HG02943 (cell line): ENCODE measurements at regions not wholly inside any gene's neighbourhood (a gene's known extent, or its start where the extent isn't known, plus 50 kb on each side); places are given as distances from the start of the nearest gene placed in this dataset.
"Not testable (repeated sequence)": the region's sequence is repeated elsewhere in the genome, so short reads cannot be mapped to it uniquely, and the experiment has no call there.

Experiments used
- ATAC-seq: cut with Tn5 transposase; IDR thresholded peaks from one replicate; pipeline ENCODE4 v1.9.1; 2021; ENCODE audit warnings: mild to moderate bottlenecking, low read depth, moderate library complexity; ENCODE audit not compliant: unreplicated experiment

DNA sequence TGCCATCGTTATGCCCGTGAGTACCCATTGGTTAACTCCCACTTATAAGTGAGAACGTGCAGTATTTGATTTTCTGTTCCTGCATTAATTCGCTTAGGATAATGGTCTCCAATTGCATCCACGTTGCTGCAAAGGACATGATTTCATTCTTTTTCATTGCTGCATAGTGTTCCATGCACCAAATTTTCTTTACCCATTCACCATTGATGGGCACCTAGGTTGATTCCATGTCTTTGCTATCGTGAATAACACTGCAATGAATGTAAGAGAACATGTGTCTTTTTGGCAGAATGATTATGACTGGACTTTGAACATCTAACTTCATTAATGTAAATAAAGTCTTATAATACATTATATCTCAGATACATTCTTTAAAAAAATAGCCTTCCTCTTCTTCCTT is 169.6 kb upstream of the CDIN1 start:
- no peak for ATAC-seq

DNA sequence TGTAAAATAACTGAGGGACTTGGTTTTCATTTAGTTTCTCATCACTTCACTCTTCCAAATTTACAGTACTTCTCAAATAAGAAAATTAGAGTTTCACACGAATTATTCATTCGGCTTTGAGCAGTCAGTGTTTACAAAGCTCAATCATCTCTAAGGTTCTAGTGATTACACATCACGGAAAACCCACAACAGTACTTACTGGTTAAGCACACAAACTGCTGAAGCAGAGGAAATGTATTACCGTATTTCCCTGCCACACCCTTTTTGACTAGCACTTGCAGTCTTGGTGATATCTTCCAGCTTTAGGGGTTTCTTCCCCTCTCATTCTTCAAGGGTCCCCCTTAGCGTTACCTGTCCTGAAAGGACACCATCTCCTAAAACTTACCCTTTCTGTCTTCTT is 164.8 kb upstream of the CDIN1 start:
- no peak for ATAC-seq

DNA sequence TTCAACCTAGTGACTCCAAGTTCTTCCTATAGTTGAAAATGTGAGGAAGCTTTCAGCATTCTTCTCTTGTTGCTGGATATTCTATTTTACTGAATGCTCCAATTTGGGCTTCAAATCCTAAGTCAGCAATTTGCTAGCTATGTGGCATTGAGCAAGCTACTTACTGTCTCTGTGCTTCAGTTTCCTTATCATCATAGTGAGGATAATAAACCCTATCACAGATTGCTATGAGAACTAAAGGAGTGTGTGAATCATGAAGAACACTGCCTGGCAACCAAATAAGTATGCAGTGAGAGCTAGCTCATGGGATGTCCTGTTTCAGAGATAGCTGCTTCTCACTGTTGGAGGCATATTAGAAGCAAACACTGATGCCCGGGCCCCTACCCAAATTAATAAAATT is 163.8 kb upstream of the CDIN1 start:
- ATAC-seq, result no peak

DNA sequence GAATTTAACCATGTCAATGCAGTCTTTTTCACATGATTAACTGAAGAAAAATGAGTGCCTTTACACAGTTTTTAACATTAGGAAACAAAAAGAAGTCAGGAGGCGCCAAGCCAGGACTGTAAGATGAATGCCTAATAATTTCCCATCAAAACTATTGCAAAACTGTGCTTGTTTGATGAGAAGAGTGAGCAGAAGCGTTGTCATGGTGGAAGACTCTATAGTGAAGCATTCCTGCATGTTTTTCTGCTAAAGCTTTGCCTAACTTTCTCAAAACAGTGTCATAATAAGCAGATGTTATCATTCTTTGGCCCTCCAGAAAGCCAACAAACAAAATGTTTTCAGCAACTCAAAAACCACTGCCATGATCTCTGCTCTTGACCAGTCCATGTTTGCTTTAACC is 156.8 kb upstream of the CDIN1 start:
- no peak for ATAC-seq

DNA sequence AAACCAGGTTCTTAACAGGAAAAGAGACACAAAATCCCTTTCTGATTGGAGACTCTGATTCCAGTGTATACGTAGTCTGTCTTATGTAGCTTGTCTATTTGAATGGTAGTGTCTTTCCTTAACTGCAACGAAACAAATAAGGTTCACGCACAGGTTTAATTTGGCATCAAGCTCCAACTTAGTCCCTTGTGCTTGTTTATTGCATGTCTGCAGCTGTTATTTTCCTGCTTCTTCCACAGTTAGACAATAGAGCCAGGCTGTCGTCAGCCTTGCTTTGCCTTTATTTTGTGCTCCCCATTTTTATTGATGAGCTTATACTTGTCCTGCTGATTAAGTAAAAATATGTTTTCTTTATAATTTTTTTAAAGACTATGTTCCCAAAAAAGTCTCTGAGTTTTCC is 152.7 kb upstream of the CDIN1 start:
- ATAC-seq, result no peak

DNA sequence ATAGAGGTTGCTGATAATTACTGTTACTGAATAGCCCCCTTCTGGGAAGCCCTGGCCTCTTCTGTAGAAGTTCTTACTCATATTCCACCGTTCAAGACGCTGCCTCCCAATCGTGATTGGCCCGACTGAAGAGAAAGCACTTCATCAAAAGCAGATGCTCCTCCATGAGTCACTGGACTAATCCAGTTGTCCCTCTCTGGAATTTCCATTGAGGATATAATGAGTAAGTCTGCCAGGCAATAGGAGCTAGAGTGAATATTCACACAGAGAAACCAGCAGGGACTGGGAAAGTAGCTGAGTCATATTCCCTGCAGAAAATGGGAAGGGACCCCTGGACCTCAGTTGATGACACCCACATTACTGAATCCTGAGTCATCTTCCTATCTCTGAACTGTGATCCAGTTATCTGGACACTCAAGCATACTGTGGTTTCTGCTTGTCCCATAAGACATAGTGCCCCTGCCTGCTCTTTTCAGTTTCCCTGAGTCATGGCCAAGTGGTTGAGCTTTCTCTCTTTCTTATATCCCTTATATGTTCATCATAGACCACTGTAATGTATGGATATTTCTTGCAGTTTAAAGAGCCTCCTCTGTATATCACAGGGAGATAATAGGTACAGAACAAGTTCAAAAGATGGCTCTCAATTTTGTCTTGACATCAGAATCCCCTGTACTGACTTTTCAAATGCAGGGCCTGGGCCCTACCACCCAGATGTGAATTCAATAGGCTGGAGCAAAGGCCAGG is 151.2 kb upstream of the CDIN1 start:
- ATAC-seq, result no peak

DNA sequence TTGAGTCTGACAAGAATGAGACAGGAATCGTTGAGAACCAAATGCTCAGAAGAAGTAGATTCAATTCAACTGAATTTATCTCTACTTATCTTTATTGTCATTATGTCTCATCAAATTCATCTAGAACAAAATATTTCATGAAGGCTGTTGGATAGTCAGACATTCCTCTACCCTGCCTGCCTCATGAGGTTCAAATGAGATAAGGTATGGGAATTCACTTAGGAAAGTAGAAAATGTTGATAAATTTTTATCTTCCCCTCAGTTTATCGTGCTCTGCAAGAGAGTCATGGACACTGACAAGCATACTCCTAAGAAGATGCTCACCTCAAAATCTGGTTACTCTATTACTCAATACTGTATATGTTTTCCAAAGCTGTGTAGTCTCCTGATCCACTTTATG is 149.7 kb upstream of the CDIN1 start:
- no peak for ATAC-seq

DNA sequence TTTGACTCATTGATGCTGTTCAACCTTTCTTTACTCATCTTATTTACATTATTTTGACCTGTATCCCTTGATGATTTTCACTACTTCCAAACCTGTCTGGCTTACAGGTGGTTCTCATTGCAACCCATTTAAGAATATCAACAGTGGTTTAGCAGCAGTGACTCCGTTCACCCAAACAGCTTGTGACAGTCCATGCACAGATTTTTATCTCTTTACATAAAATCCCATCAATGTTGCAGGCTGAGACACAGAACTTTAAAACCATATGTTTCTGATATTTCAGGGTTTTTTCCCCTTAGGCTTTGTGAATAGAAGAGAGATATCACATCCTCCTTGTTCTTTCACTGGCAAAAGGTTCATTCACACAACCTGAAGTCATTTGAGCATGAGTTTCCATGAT is 149.1 kb upstream of the CDIN1 start:
- ATAC-seq, result no peak

DNA sequence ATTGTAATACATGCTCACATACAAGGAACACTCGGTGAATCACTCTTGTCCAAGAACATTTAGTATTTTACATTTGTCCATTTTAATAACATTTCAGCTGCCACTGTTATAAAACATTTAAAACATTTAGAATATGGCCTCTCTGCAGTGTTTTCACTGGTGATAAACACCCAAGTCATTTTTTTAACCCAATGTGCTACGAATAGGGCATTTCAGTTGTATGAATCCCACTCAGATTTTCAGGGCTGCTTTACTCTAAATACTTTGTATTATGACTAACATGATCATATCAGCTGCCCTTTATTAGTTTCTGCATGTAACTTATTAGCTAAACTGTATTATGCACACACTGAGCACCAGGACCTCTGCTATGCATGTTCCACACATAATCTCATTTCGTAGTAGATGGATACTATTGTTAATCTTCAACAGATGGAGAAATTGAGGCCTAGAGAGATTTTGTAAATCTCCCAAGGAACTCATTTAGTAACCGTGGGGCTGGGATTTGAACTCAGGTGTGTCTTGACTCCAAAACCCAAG is 148.6 kb upstream of the CDIN1 start:
- no peak for ATAC-seq

DNA sequence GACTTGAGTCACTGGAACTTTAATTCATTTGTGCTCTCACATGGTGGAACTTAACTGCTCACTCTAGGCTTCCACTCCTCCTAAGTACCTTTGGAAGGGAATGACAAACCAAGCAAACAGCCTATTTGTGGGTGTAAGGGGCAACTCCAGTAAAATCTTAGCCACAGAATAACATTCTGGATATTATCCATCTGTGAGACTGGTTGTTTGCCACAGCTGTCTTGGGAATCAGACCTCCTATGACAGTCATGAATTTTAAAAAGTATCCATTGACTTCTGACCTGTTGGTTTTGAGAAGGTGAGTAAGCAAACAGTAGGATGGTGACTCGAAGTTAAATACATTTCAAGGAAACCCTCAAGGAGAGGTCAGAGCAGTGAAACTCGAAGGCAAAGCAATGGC is 147.3 kb upstream of the CDIN1 start:
- ATAC-seq, result no peak

DNA sequence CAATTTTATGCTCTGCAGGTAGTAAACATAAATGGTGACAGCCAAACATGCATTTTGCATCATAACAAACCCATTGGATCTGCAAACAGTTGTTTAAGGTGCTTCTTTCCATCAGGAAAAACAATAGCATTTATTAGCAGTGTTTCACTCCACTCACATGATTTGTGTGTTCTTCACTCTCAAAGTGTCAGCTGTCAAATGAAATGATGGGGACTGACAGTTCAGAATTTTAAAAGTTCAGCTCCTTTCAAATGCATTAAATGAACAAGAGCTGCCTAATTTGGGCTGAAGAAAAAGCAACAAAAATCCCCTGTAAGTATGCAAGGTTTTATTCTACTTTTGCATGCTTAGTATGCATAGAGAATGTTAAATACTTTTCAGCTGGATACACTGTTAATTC is 145.2 kb upstream of the CDIN1 start:
- ATAC-seq, result no peak

DNA sequence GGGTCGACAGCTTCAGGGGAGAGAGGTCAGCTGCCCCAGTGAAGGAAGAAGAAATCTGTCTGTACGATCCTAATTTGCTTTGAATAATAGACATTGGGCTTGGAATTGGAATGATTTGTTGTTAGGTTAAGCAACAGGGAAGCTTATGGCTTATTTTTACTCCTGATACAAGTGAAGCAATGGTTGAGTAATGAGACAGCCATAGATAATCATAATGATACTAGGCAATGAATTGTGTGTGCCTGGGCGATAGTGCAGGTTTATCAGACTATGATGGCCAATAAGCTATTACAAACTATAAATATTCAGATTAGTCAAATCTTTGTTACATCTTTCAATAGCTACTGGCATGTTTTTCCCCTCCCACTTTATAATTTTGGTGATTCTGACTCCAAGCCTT is 140.9 kb upstream of the CDIN1 start:
- no peak for ATAC-seq

DNA sequence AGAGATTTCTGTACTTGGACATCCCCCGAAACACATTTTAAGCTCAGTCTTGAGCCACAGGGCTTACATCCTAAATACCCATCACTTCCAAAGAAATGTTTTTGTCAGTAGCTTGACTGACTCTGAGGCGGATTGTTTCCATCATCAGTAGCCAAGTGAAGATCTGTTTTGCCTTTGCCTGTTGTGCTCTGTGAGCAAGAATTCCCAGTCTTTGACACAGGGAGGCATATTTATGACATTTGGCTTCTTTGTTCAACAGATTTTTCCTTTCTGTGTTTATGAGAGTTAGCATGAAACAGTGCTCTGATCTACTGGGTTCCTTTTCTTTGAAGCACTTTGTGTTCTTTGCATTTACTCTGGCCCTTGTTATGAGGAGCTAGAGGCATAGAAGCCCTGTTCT is 132.1 kb upstream of the CDIN1 start:
- no peak for ATAC-seq

DNA sequence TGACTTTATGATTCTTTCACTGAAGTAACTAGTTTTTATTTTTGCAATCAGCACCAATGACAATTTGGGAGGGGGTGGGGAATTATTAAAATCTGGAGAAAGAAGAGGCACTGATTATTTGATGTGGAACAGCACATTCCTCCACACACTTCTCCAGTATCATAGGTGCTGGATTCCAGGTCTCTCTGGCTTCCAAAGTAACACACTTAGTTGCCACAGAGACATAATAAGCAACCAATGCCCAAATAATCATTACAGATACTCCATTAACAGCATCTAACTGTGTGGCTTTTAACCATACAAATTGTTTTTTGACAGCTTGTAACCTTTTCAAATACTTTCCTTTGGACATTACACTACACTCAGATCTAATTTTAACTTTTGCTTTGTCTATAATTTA is 131.0 kb upstream of the CDIN1 start:
- ATAC-seq, result no peak

DNA sequence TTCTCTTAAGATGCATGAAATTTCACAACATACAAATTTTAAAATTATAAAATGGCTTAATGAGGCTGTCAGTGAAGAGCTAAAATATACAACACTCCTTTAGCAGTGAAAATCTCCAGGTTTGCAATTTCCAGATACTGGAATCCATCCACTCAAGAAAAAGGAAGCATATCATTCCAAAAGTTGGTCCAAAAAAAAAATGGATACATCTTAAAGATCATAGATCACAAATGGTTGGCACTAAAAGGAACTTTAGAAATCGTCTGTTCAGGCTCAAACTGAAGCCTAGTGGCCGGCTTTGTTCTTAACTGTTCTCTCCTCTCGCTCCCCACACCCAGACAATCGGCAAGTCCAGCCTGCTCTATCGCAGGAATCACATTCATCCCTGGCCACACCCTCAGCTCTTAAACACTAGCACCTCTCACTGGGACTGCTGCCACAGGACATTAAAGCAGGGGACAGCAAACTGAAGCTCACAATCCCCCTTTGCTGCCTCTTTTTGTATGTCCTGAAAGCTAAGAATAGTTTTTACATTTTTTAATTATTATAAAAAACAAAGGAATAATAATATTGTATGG is 130.3 kb upstream of the CDIN1 start:
- no peak for ATAC-seq

DNA sequence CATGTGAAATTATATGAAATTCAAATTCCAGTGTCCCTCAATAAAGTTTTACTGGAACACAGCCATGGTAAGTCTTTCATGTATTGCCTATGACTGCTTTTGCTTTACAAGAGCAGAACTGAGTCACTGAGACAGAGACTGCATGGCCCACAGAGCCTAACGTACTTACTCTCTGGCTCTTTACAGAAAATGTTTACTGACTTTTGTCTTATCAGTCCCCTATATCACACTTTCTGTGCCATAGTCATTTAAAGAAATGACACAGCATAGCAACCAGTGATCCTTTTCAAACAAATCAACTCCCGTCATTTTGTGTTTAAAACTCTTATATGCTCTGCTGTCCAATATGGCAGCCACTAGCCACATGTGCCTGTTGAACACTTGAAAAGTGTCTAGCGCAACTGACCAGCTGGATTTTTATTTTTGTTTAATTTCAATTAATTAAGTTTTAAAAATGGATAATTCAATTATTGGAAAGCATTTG is 129.7 kb upstream of the CDIN1 start:
- no peak for ATAC-seq

DNA sequence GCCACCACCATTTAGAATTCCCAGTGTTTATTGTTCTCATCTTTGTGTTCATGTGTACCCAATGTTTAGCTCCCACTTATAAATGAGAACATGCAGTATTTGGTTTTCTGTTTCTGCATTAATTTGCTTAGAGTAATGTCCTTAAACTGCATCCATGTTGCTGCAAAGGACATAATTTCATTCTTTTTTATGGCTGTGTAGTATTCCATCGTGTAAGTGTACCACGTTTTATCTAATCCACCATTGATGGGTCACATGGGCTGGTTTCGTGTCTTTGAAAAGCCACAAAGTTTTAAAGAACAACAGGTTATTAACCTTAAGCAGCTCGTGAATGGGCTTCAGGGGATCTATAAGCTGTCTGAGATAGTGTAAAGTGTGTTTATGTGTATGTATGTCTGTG is 125.2 kb upstream of the CDIN1 start:
- ATAC-seq, result not testable (repeated sequence)

DNA sequence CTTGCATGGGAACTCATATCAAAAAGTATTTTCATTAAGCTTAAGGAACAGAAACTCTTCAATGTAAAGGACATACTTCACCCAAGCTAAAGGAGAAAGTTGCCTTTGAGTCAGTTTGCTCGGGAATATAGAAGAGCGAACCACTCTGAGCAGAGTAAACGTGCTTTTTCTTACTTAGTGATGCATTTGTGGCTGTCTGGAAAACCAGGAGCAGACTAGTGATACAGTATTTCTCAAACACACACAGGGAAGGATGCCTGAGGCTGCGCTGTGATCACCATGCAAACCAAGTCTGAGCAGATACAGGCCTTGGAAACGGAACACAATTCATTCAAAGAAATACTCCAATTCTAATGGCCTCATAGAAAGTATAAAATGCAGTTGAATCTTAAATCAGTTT is 121.0 kb upstream of the CDIN1 start:
- ATAC-seq, result no peak

DNA sequence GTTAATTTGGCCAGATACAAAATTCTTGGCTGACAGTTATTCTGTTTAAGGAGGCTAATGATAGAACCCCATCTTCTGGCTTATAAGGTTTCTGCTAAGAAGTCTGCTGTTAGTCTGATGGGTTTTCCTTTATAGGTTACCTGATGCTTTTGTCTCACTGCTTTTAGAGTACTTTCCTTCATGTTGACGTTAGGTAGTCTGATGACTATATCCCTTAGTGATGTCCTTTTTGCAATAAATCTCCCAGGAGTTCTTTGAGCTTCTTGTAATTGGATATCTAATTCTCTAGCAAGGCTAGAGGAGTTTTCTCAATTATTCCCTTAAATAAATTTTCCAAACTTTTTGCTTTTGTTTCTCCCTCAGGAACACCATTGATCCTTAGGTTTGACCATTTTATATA is 114.1 kb upstream of the CDIN1 start:
- no peak for ATAC-seq

DNA sequence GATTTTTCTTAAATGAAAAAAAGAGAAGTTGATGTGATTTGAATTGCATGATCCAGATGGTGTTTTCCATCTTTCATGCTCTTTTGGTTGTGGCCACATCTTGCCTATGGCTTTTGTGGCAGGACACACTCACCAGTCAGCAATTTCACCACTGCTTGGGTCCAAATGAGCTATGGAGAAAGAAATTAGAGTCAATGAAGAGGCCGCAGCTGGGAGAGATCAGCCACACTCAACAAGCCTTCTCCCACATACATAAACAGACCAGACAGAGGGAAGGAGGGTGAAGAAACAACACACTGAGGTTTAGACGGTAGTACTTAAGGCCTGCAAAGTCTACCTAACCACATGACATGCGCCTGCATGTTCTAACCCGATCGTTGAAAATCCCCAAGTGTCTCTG is 110.7 kb upstream of the CDIN1 start:
- no peak for ATAC-seq

DNA sequence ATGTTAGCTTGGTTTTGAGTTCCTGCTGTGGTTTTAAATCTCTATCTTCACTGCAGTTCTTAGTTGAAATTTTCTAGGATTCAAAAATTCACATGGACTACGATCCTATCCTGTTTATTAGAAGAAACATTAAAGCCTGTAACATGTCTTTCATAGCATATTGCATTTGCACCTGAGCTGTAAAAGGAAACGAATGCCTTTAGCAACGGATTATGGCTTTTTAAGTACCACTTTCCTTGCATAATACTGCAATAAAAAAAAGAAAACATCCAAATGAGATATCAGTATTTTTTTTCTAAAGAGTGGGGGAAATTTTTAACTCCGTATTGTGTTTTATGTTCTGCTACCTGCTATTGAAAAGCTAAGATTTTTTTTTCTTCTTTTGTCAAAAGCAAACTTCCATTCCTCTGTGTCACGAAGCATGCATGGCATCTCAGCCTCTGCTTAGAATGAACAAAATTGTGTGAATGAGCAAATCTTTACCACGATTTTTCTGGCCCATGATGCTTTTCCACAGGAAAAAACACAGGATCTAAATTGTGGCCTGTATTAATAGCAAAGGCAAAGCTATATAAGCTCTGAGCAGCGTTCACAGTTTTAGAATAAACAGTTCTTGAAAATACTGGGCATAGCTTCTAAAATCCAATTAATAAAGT is 110.0 kb upstream of the CDIN1 start:
- no peak for ATAC-seq

DNA sequence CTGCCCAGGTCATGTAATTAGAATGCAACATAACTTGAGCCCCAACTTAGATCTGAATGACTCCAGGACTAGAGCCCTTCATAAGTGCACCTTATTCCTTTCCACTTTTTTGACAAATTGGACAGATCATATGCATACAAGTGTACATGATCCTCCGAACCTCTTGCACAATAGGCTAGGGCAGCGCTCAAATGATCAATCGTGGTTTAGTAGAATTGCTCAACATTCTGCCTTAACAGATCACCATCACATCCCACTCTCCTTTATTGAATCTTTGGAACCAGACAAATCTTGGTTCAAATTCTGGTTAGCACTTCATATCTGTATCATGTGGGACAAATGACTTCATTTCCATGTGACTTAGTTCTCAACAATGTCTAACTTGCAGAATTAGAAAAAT is 106.8 kb upstream of the CDIN1 start:
- ATAC-seq, result no peak
